CD4-positive, alpha-beta T cell treated with Interleukin-6 at 100 ng/mL for 8 hours (primary cell): ENCODE measurements at regions not wholly inside any gene's neighbourhood (a gene's known extent, or its start where the extent isn't known, plus 50 kb on each side); places are given as distances from the start of the nearest gene placed in this dataset.

Experiments used
- DNase-seq: peaks from one replicate; pipeline ENCODE4 v3.0.0-alpha.2; 2020; ENCODE audit warnings: mixed read lengths, low spot score

GRCh38 chr17:68184816-68185436 lies 62.9 kb upstream of the AMZ2 start:
- peak; percentile 77 for DNase-seq

DNA sequence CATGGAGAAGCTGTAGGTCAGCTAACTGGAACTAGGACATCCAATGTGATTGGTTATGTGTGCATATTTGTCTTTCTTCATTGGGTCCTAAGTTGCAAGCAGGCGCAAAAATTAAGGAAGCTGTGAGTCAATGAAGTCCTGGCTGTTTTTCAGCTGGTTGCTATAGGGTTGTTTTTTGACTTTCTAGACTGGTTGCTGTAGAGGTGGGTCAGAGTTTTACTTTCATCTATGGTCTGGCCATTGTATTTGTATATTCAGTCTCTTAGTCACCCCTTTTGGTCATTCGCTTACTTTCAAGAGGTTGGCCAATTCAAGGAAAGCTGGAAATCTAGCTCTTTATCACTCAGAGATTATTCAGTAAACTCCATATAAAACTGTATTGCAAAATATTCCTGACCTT lies 62.0 kb upstream of the AMZ2 start:
- no peak for DNase-seq

DNA sequence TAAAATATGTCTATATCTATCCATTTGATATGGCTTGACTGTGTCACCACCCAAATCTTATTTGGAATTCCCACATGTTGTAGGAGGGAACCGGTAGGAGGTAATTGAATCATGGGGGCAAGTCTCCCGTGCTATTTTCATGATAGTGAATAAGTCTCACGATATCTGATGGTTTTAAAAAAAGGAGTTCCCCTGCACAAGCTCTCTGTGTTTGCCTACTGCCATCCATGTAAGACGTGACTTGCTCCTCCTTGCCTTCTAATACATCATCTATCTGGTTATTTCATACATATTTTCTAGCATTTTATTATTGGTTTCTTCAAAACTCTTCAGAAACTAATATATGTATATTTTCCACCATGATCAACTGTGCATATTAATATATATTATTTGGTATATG lies 57.3 kb upstream of the AMZ2 start:
- no peak for DNase-seq

DNA sequence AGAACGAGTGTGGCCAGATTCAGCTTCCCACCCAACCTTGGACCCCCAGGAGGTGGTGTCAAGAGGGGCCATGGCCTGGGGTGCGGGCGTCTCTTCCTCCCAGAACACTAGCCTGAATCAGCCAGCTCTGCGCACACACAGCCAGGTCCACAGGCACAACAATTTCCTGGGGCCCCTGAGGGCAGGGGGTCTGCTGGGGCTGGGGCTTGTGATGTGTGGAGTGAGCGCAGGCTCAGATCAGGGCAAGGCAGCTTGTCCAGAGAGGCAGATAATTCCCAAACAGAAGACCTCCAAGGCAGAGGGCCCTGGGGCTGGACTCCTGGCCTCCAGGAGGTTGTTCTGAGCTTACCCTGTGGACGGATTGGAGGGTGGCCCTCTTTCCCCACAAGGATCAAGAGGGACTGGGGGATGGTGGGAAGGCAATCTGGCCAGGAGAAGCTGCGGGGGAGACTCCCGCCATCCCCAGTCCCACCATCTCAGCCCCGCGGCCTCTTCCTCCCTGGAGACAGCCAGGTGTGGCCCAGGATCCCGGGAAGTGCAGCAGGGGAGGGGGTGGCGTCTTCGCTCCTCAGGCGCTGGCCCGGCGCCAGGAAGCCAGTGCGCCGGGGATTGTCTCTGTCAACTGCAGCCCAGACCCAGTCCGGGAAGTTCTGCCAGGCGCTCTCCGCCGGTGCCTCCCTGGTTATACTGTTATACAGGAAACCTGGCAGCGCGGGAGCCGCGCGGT lies 52.0 kb upstream of the AMZ2 start:
- DNase-seq = no peak

DNA sequence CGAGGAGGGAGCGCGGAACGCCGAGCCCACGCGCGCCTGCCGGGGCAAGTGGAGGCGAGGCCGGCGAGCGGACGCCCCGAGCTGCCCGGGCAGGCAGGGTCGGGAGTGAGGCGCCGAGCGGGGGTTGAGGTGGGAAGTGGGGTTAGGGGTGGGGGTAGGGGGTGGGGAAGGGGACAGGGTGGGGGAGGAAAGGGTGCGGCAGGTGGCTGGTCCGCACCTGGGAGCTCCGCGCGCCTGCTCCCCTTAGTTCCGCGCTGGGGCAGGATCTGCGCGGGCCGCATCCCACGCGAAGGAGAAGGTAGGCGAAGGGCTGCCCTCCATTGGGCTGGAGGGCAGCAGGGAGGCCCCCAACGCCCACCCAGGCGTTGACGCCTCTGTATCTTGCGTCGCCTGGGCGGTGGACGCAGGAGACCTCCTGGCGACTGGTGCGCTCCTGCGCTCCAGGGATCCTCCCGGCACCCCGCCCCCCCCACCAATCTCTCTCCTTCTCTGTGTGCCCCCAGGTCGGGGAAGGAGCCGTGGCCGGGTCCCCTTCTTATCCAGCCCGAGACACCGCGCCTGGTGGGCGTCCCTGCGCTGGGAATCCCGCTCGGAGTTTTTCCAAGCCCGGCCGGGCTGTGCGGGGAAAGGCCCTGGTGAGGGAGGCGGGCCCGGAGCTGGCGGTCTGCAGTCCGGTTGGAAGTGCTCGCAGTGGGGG lies 51.3 kb upstream of the AMZ2 start:
- no peak for DNase-seq

- DNase-seq = peak; percentile 29
Observed at GRCh38 chr17:68197091-68197996, 50.5 kb upstream of the AMZ2 start.

DNA sequence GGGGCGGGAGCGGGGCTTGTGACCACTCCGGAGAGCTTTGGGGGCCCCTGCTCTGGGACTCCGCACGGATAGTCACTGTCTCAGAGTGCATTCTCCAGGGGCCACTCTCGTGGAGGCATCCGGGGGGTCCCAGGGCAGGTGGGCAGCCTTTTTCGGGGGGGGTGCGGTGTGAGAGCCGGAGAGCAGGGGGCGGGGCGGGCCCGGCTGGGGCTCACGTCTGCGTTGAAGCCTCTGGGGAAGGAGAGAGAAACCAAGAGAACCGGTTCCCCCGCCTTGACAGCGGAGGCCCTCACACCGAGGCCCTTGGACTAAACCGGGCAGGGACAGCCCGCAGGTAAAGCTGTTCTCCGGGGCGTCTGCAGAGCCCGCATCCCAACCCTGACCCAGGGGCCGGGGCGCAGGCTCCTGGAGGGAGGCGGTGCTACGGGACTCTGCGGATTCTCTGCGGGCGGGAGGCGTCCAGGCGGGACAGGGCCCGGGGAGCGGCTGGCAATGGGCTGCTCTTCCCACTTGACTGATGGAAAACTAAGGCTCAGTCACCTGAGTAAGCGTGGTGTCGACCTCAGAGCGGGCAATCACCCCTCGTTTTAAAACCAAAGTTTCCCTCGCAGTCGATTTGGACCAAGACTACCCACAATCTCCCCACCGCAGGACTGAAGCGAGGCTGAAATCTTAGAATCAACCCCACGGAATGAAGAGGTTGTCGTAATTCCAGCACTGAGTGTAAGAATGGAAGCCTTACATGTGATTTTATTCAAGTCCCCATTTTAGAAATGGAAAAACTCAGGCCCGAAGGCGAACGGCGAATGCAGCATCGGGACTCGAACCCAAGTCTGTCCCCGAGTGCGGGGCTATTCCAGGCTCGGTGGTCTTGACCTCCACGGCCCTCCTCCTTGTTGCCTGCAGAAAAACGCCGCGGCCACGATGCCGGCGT lies 49.6 kb upstream of the AMZ2 start:
- DNase-seq = no peak
